HG02678 (cell line): ENCODE measurements at regions not wholly inside any gene's neighbourhood (a gene's known extent, or its start where the extent isn't known, plus 50 kb on each side); places are given as distances from the start of the nearest gene placed in this dataset.
A peak's percentile ranks its signal among the peaks of the same experiment; 100 is the strongest.

ENCODE experiments used
- ATAC-seq: cut with Tn5 transposase; IDR thresholded peaks from one replicate; pipeline ENCODE4 v1.9.1; 2021; ENCODE audit warnings: mild to moderate bottlenecking, moderate library complexity; ENCODE audit not compliant: unreplicated experiment

GRCh38 chr12:93127582-93128331 is 198.7 kb upstream of the EEA1 start:
- no peak for ATAC-seq

DNA sequence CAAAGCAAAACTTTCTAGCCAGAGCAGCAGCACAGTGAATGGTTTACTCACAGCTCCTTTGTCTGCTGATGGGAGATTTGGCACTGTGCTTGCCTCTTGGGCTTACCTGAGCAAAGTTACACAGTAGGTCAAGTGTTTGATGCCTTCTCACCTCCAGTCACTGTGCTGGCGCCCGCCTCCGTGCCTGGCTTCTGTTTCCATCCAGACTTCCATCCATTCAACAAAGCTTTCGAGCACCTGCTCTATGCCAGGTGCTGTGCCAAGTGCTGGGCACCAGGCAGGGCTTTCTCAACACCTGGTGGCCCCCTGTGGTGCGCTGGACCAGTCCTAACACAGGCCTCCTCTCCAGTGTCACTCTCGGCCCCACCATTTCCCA is 199.2 kb upstream of the EEA1 start:
- ATAC-seq, result no peak

GRCh38 chr12:93130366-93131054 is 201.4 kb upstream of the EEA1 start:
- no peak for ATAC-seq

GRCh38 chr12:93133361-93133760 is 204.3 kb upstream of the EEA1 start:
- ATAC-seq, result no peak

GRCh38 chr12:93134175-93134890 is 205.2 kb upstream of the EEA1 start:
- ATAC-seq, result no peak

DNA sequence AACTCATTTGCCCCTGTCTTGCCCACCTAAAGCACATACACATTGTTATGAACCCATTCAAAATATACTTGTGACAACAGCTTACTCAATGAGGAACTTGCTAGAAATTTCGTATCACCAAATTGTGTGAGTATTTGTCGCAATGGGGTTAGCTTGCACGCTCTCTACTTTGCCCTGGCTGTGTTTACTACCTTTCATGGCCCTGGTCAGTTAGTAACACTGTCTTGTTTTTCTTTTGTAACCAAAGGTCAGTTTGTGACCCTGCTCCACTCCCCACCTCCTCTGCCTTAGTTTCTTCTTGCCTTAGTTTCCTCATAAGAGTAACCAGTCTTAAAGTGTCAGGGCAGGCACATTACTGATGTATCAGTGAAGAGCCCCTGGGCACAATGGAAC is 205.8 kb upstream of the EEA1 start:
- no peak for ATAC-seq

- ATAC-seq, result no peak
These were observed 206.5 kb upstream of the EEA1 start for GRCh38 chr12:93135286-93136239.

DNA sequence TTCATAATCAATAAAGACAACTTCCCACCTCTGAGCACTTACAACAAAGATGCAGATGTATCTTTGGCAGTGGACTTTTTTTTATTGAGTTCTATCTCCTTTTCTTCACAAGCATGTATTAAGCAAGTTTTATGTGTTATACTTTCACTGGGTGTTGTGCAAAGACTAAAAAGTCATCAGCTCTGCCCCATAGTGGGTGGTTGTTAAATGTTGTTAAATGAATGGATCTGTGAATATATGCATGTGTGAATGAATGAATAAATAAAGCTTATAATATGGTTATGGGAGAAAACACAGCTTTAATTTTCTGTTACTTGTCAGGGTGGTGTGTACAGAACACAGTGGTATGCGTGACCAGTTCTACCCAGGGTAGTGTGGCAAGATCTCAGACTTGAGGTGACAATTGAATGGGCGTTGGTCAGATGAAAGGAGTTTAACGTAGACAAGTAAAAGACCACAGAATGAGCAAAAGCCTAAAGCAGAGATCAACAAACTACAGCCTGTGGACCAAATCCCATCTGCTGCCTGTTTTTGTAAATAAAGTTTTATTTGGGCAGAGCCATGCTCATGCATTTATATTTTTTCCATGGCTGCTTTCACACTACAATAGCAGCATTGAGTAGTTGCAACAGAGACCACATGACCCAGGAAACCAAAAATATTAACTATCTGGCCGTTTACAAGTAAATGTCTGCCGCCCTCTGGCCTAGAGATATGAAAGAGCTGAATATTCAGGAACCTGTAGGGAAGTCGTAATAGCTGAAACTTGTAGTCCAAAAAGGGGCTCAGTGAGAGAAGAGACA is 207.4 kb upstream of the EEA1 start:
- ATAC-seq, result no peak

DNA sequence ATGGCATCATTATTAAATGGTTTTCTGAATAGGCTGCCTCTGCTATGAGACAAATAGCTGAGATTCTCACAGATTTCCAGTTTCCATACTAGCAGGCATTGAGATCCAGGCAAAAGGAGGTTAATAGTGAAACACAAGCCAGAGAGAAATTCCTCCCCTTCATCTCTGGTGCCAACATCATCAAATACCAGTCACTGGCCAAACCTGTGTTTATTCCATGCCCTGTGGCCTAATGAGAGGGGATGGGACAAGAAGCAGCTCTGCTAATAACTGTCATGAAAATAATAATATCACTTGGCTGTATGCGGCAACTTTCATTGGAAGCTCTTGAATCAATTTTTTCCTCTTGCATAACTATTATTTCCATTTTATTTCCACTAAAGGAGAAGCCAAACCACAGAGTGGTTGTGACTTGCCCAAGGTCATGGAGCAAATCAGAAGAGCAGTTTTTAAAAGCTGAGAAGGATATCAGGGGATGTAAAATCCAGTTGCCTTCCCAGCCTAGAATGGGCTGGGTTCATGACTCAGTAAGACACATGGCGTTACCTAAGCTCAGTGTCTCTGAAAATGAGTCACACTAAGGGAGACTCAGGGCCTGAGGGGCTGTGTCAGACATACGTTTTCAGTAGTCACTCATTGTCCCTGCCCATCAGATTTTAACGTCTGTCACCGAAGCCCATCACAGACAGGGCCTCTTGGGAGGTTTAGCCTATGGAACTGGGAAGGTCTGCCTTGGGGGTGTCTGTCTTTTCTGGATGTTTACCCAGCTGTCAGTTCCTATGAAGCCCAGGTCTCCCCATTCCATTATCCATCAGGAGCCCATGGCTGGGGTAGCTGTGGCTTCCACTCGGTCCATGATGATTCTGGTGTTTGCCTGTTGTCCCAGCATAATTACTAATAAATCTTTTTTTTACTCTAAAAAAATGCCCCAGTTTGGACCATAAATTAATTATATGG is 208.8 kb upstream of the EEA1 start:
- peak; percentile 52 for ATAC-seq

DNA sequence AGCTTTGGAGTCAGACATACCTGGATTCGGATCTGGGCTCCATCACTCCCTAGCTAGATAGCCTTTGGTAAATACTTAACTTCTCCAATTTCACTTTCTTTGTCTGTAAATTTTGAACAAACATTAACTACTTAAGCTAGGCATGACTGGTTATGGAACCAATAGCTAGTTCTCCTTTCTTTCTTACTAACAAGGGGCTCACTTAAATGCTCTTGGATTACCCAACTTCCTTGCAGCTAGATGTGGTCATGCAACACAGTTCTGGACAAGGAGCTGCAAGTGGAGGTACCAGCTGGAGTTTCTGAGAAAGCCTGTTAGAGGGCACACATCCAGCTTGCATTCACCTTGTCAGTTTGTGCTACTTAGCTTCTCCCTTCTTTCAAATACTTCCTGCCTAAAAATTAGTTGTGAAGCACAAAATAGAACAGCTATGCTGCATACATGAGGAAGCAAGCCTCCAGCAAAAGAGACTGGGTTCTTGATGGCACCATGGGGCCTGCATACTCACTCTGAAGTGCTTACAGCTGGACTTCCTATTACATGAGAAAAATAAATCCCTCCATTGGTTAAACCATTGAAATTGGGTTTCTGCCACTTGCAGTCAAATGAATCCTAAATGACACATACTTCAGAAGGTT is 210.1 kb upstream of the EEA1 start:
- peak; percentile 65 for ATAC-seq

DNA sequence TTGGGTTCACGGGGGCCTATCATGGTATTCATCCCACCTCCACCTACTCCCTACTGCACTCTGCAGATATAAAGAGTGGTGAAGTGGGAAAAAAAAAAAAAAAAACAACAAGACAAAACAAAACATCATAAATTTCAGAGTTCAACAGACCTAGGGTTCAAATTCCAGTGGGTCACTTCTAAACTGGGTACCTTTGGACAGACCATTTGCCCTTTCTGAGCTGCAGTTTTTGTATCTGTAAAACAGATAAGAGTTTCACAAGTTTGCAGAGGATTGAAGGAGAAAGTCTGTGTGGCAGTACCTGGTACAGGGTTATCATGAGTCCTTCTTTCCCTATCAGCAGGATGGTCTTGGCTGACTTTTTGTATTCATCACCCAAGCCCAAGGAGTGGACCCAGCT is 211.2 kb upstream of the EEA1 start:
- ATAC-seq, result no peak

- no peak for ATAC-seq
These were observed 211.7 kb upstream of the EEA1 start for GRCh38 chr12:93140801-93141200.

DNA sequence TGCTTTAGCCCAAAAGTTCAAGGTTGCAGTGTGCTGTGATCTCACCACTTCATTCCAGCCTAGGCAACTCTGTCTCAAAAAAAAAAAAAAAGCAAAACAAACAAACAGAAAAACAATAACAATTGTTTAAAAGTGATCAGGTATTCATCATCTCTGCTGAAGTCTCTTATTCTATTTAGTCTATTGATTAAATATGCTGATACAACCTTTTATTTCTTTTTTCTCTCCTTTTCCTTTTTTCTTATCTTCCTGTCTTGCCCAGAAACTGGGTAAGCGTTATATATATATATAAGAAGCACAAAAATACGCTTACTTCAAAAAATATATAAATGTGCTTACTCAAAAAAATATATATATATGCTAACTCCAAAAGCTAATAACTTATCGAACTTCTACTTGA is 213.8 kb upstream of the EEA1 start:
- no peak for ATAC-seq

DNA sequence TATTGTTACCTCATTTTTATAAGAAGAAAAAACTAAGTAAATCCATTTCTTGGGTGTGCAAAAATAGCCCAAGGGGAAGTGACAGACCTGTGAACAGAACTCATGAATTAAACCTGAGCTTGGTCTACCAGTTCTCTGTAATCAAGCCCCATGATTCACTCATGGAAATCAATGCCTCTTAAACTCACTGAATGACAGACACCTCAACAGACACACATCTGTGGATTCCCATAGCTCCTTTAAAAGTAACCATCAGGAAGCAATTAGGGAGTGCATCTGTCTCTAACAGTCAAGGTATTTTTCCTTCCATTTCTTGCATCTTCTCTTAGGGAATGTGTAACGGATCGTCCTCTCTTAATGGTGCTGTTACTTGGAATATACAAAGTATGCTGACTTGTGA is 215.0 kb upstream of the EEA1 start:
- no peak for ATAC-seq

- ATAC-seq, result no peak
These were observed 216.0 kb upstream of the EEA1 start for GRCh38 chr12:93145086-93145485.

GRCh38 chr12:93146263-93146939 is 217.3 kb upstream of the EEA1 start:
- ATAC-seq, result no peak

GRCh38 chr12:93146970-93147369 is 217.9 kb upstream of the EEA1 start:
- ATAC-seq, result no peak

DNA sequence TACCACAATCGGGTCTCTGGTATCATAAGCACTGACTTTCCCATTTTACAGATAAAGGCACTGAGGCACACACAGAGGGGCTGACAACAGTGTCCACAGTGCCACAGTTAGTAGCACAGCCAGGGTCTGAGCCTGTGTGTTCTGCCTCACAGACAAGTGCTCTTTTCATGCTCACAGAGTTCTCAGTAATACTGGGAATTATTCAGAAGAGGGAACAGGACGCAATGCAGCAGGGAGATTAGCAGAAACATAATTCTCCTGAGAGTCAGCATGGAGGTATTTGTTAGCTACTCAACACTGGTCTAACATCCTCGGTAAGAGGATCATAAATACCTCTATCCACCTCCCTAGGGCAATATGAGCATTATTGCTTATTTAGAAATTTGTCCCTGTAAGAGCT is 219.3 kb upstream of the EEA1 start:
- no peak for ATAC-seq
